ENCODE measurements at regions not wholly inside any gene's neighbourhood (a gene's known extent, or its start where the extent isn't known, plus 50 kb on each side); places are given as distances from the start of the nearest gene placed in this dataset.

DNA sequence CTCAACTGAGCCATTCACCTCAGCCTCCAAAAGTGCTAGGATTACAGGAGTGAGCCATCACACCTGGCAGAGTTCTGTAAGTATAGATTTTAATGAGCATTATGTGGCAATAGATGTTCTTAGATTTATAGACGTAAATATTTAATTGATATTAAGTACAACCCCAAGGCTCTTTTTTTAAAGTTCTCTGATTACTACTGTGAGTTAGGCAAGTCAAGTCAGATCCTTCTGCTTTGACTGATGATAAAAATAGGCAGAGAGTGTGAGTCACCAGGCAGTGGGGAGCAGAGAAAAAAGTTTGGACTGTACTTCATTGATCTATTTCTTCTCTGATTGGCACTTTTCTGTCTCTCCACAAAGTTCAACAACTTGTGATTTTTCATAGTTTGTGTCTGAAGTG is 1379.9 kb downstream of the UQCRFS1 start:
- TF ChIP-seq CTCF (conservative IDR thresholded peaks at IDR 0.05 in 1 of 2, IDR thresholded peaks at IDR 0.05 in 1 of 2; ENCODE audit: extremely low read depth in 1 of 2, insufficient read depth in 1 of 2, low read depth in 1 of 2, low read length in 2 of 2) (no peak), EZH2 (IDR thresholded peaks at IDR 0.05; ENCODE audit: borderline replicate concordance, low read length) (no peak)

All from mammary epithelial cell (primary cell).